ENCODE measurements at regions not wholly inside any gene's neighbourhood (a gene's known extent, or its start where the extent isn't known, plus 50 kb on each side); places are given as distances from the start of the nearest gene placed in this dataset. TPM values are rescaled to one million over a fixed set of nuclear protein-coding genes. Genes with fewer than 3 reads are reported as not detected.
A peak's percentile ranks its signal among the peaks of the same experiment; 100 is the strongest.
"Not testable (repeated sequence)": the region's sequence is repeated elsewhere in the genome, so short reads cannot be mapped to it uniquely, and the experiment has no call there.

- no peak for DNase-seq (ENCODE audit: low read depth)
These were observed 97.6 kb upstream of the TCF4 start for GRCh38 chr18:55685638-55686037.

DNA sequence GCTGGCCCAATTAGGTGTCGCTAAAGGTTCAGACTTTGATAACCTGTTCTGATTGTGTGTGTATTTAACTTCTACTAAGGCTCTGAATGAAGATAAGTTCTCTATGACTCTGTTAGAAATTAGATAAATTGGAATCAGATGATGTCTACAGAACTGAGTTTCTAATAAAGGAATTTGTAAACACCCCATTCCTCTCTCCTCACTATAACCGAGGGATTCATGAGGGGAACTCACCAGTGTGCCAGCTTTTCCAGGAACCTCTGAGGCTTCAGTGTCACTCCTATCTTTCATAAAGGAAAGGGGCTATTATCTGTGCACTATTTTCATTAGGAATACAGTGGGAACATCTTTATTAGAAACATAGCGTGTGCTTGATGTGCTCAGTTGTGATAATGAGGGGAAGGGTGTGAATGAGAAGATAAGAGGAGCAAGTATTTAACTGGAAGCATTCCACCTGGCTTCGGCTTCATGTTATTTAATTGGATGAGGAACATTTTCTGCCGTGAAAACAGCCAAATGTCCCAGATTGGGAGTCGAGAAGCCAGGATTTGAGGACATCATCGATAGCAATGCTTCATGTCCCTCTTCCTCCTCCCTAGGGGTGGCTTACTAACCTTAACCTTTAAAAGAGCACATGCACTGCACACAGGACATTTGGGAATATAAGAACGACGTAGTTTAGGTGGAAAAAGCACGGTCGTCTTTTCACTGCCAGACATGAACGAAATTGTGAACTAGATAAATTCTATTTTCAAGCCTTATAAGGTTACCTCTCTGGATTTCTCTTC is 84.8 kb upstream of the TCF4 start:
- no peak for DNase-seq (ENCODE audit: low read depth)

- no peak for DNase-seq (ENCODE audit: low read depth)
These were observed 77.5 kb upstream of the TCF4 start for GRCh38 chr18:55665506-55665905.

DNA sequence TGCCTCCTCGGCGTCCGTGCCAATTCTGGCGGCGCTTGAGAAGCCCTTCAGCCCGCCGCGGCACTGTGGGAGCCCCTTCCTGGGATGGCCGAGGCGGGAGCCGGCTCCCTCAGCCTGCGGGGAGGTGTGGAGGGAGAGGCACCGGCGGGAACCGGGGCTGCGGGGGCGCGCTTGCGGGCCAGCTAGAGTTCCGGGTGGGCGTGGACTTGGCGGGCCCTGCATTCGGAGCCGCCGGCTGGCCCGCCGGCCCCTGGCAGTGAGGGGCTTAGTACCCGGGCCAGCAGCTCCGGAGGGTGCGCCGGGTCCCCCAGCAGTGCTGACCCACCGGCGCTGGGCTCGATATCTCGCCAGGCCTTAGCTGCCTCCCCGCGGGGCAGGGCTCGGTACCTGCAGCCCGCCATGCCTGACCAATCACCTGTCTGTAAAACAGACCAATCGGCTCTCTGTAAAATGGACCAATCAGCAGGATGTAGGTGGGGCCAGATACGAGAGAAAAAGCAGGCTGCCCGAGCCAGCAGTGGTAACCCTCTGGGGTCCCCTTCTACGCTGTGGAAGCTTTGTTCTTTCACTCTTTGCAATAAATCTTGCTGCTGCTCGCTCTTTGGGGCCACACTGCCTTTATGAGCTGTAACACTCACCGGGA is 76.9 kb upstream of the TCF4 start:
- not testable (repeated sequence) for DNase-seq (ENCODE audit: low read depth)

DNA sequence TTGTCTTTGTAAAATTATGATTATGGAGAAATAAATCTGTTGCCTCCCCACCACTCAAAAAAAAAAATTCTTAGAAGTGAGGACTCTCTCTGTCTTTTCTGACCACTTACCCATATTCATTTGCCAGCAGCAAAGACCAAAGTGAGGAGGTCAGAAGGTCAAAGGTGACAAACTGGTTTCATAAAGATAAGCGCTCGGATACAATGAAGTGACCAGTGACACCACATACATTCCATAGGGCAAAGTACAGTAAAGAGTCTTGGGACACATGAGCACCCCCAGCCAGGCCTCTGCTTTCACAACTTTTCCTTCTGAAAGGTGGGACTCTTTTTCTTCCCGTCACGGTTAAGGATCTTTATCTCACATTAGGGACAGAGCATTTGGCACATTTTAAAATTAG is 75.9 kb upstream of the TCF4 start:
- no peak for DNase-seq (ENCODE audit: low read depth)

- no peak for DNase-seq (ENCODE audit: low read depth)
These were observed 70.6 kb upstream of the TCF4 start for GRCh38 chr18:55658598-55658997.

DNA sequence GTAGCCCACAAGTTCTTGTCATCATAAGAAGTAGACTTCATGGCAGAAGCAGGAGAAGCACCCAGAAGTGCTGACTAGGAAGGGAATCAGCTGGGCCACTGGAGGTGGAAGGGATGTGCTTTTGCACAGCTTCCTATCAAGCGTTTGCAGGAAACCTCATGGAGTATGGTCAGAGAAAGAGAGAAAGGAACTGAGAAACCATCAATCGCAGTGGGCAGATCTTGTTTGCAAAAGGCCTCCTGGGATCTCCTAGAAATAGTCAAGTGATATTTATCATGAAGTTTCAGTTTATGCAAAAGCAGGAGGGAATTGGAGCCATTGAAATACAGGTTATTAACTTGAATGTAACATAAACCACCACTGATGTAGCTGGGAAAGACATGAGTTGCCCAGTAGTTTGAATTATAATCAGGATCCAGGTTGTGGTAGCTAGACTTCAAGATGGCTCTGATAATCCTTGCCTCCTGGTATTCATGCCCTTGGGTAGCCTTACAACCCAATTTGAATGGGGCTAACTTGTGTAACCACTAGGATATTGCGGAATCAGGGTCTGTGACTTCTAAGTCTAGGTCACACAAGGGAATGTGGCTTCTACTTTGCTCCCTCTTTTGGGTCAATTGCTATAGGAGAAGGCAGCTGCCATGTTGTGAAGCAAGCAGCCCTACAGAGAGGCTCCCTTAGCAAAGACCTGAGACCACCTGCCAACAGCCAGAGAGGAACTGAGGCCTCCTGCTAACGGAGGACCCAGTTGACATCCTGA is 69.8 kb upstream of the TCF4 start:
- DNase-seq (ENCODE audit: low read depth): no peak

GRCh38 chr18:55654986-55655385 is 67.0 kb upstream of the TCF4 start:
- no peak for DNase-seq (ENCODE audit: low read depth)

GRCh38 chr18:55651236-55651635 is 63.2 kb upstream of the TCF4 start:
- DNase-seq (ENCODE audit: low read depth): no peak

GRCh38 chr18:55650363-55650870 is 62.4 kb upstream of the TCF4 start:
- peak; percentile 43 for DNase-seq (ENCODE audit: low read depth)

- DNase-seq (ENCODE audit: low read depth): no peak
These were observed 59.3 kb upstream of the TCF4 start for GRCh38 chr18:55647331-55647730.

GRCh38 chr18:55642191-55642590 is 54.2 kb upstream of the TCF4 start:
- no peak for DNase-seq (ENCODE audit: low read depth)

DNA sequence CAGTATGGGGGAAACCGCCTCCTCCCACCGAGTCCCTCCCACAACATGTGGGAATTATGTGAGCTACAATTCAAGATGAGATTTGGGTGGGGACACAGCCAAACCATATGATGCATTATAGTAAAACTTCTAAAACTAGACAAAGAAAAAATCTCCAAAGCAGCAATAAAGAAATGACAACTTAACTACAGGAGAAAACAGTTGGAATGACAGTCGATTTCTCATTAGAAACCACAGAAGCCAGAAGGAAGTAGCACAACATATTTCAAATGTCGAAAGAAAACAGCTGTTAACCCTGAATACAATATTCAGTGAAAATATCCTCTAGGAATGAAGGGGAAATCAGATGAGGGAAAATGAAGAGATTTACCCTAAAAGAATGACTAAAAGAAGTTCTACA is 53.5 kb upstream of the TCF4 start:
- no peak for DNase-seq (ENCODE audit: low read depth)

Small RNA genes lying in the stretch of these regions (small RNA-seq; reads per million reads assigned to genes)
- gene RF00045: not detected
